HG02970 (cell line): ENCODE measurements at regions not wholly inside any gene's neighbourhood (a gene's known extent, or its start where the extent isn't known, plus 50 kb on each side); places are given as distances from the start of the nearest gene placed in this dataset.

ENCODE experiments used
- ATAC-seq: cut with Tn5 transposase; IDR thresholded peaks from one replicate; pipeline ENCODE4 v1.9.1; 2021; ENCODE audit warnings: mild to moderate bottlenecking, moderate library complexity, moderate number of reproducible peaks; ENCODE audit not compliant: unreplicated experiment, low FRiP score

DNA sequence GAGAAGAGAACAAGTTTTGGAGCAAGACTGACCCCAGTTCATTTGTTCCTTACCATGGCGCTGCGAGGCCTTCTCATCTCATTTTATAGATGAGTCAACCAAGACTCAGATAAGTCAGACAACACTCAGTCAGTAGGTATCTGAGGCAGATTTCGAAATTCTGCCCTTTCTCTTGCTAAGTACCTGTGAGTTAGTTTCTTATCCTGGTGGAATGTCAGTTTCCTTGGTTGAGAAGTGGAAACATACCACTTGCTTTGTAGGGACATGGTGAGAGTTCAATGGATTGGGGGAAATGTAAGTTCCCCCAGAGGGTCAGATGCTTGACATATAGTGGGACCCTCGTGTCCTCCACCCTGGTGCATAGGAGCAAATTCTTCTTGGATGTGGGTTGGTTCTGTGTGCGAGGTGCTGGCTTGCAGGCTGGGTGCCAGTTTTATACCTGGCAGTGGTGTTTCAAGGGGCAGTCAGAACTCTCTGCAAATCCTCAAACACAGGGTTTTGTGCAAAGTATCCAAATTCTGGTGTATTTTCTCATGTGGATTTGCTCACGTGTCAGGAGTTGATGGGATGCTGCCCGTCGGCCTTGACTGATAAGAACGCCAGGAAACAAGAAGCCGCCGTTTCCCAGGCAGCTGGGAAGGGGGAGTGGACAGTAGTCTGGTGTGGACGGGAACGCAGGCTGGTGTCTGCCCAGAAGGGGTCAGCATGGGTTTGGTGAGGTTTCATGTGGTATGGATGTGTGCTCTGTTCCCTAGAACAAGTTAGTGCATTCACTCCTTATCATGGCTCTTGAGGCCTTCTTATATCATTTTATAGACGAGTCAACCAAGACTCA, 61.1 kb upstream of the CIBAR2 start:
- ATAC-seq = no peak

DNA sequence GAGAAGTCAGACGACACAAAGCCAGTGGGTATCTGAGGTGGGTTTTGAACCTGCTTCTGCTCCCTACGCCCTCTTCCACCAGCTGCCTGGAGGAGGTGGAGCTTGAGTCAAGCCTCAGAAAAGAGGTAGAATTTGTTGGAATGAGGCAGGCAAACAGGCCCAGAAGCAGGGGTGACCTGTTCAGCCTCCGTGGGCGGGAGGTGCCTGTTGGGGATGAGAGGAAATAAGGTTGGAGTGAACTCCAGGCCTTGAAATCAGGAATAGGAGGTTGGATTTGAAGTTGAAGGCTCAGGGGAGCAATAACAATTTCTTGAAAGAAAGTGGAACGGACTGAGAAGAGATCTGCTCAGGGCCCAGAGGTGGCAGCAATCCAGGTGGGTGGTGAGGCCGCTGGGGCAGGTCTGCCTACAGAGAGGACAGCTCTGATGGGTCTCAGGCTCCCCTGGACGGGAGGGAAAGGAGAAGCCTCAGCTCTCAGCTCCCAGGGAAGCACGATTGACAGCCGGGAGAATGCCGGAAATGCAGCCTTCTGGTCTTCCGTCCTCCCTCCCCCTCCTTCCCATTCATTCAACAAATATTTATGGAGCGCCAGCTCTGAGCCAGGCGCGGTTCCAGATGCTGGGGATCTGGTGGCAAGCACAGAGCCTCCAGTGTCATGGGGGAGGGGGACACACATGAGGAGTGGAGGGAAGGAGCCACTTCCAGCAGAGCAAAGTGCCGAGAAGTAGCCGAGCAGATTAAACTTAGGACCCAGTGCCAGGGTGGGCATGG, 61.9 kb upstream of the CIBAR2 start:
- ATAC-seq = no peak

DNA sequence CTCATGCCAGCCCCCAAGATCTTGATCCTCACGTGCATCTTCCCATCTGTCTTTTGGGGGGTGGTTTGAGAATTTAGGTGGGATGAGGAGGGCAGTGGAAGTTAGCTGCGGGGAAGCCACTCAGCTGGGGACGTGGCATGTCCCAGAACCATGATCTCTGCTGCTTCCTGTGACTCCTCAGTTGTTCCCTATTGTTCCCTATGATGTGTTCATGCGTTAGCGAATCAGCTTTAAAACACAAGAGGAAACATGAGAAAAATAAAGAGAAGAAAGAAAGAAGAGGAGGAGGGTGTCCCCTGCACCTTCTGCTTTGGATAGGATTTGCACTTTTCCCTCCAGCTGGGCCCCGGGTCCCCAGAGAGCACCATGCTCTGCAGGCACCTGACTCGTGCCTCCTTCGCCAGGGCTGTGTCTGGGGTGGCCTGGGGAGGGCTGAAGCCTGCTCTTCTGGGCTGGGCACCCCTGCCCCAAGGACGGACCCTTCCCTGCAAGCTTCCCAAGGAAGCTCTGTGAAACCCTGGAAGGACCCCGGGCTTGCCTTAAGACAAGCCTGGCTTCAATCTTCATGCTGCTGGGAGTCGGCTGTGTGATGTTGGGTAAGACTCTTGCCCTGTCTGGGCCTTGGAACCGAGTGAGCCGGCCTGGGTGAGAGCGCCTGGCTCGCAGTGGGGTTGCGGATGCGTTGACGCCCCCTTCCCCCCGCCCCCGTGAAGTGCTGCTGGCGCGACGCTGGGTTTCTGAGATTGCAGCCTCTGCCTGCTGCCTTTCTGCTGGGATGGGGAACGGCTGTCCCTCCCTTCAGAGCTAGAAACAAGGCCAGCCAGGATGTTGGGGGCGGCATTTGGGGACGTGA, 62.8 kb upstream of the CIBAR2 start:
- no peak for ATAC-seq

DNA sequence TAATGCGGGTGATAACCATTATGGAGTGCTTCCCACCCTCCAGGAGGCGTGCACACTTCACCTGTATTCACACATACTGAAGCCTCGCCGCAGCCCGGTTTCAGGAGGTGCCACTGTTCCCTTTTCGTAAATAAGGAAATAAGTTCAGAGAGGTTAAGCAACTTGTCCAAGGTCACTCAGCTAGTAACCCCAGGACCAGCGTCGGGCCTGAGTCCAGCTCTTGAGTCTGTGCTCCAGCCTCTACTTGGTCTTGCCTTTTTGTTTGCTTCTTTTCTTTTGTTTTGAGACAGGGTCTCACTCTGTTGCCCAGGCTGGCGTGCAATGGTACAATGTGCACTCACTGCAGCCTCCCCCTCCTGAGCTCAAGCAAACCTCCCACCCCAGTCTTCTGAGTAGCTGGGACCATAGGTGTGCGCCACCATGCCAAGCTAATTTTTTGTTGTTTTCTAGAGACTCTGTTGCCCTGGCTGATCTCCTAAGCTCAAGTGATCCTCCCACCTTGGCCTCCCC, 63.5 kb upstream of the CIBAR2 start:
- no peak for ATAC-seq

DNA sequence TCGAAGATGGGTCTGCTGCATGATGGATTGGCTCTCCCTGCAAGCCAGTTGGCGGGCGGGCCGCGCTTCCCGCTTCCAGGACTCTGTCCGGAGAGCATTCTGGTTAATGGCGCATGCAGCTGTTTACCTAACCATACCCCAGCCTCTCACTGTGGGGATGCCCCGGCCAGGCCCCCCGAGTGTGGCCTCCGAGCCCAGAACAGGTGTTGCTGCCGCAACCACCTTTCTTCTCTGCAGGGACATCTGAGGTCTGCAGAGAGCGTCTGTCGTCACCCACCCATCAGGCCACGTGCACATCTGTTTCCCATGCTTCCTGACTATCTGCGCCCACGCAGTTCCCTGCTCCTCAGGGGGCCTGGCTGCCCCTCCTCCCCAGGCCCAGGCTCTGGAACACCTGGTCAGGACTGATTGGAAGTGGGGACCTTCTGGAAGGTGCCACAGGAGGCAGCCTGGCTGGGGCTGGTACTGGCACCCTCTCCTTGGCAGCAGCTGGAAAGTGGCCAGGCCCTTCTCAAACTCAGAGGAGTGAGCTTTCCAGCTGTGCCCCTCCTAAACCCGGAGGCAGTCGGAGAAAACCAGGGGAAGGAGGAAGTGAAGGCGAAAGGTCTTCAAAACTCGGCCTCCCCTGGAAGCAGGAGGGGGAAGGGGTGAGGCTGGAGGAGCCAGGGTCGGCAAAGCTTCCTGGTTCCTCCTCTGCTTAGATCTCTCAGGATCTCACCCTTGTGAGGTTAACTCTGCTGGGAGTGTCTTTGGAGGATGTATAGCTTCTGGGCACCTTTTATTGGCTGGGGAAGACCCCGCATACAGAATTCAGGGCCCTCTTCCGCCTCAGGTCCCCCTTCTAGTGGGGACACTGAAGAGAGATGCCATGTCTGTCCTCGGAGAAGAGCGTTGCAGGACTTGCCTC, 64.5 kb upstream of the CIBAR2 start:
- ATAC-seq = no peak

DNA sequence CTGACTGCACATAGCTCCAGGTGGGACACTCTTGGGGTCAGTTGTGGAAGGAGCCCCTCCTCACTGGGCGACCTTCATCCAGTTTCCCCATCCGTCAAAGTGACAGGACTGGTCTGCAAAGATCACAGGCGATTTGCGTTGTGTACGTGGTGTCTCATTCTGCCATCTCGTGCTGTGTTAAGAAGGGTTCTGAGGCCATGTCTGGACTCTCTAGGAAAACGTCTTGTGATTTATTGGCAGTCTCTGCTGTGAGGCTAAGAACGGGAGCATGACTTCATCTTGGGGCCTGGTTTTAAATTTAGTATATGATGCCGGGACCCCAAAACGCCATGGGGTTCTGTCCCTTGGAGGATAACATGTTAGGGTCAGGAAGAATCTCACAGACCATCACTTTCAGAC, 65.2 kb upstream of the CIBAR2 start:
- no peak for ATAC-seq

DNA sequence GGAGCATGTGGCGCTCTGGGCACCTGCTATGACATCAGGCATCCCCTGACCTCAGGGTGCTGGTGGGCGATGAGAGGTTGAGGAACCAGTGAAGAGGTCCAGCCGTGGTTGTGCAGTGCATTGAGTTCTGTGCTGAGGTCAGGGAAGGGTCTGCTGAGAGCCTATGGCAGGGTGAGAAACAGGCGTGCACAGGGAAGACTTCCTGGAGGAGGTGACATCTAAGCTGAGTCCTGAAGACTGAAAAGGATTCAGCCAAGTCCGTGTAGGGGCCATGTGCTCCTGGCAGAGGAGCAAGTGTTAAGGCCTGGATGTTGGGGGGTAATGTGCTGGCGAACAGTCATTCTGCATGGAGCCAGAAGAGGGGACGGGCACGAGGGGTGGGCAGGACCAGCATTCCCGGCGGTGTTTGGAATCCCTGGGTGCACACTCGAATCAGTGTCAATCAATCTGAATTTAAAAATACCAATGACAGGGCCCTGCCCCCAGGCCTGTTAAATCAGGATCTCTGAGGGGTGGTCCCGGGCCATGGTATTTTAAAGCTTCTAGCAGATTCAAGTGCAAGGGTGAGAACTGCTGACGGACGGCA, 65.8 kb upstream of the CIBAR2 start:
- ATAC-seq = no peak

DNA sequence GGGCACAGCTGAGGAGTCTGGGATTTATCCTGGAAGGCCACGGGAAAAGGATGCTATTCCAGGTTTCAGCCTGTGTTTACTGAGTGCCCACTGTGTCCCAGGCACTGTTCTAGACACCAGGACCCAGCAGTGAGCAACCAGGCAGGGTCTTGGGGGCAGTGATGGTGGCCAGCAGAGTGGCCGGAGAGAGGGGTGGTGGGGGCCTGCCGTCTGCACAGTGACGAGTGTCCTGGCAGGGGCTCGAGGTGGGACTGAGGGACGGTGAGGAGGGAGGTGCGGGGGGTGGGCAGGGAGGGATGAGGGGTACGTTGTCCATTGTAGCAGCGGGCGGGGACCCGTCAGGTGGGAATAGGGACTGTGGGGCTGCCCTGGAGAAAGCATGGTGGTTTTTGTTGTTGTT, 66.3 kb upstream of the CIBAR2 start:
- ATAC-seq = no peak

DNA sequence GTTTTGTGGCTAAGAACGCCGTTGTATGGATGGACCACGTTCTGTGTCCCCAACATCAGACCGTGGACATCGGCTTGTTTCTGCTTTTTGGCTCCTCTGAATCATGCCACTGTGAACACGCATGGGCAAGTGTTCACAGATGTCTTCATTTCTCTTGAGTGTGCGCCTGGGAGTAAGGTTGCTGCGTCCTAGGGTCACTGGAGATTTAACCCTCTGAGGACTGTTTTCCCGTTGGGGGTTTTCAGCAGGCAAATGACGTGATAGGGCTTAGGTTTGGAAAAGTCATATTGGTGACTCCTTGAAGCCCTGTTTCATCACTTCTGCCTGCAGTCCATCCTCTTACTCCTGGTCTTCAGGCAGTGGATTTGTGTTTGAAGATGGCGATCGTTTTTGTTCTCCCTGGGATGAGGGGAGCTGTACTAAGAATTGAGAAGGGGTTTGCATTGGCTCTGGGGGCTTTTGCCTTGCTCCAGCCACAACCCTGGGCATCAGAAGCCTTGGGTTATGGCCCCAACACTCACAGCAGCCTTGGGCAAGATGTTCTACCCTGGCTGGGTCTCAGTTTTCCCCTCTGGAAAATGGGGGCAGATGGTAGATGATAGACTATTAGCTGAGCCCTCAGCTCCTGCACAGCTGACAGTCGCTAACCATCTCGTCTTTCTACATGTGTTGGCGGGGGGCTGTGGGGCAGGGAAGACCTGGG, 67.2 kb upstream of the CIBAR2 start:
- no peak for ATAC-seq

DNA sequence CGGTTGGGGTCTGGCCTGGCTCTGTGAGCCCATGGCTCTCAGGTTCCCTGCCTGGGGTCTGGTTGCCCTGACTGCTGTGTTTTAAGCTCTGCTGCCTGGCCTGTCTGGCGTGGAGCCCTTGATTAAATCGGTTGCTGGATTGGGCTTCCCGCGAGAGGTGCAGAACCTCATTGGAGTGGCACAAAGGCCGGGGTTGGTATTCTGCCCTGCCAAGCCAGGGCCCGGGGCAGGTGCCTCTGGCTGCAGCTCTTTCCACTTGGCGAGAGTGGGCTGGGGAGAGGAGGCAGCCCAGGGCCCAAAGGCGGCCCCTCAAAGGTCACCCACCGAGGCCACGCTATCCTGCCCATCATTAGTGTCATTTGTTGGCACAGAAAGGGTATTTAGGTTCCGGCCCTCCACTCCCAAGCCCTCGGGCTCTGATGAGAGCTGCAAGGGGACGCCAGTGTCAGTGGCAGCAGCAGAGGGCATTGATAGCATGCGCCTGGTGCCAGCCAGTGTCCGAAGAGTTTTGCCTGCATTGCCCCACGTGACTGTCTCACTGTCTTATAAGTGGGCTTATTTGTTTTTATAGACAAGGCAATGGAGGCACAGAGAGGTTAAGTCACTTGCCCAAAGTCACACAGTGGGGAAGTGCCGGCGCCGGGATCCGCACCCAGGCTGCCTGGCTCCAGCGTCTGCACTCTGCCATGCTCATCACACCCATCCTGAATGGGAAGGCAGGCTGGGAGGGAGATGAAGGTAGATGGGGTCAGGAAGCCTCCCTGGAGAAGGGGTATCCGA, 68.0 kb upstream of the CIBAR2 start:
- no peak for ATAC-seq

DNA sequence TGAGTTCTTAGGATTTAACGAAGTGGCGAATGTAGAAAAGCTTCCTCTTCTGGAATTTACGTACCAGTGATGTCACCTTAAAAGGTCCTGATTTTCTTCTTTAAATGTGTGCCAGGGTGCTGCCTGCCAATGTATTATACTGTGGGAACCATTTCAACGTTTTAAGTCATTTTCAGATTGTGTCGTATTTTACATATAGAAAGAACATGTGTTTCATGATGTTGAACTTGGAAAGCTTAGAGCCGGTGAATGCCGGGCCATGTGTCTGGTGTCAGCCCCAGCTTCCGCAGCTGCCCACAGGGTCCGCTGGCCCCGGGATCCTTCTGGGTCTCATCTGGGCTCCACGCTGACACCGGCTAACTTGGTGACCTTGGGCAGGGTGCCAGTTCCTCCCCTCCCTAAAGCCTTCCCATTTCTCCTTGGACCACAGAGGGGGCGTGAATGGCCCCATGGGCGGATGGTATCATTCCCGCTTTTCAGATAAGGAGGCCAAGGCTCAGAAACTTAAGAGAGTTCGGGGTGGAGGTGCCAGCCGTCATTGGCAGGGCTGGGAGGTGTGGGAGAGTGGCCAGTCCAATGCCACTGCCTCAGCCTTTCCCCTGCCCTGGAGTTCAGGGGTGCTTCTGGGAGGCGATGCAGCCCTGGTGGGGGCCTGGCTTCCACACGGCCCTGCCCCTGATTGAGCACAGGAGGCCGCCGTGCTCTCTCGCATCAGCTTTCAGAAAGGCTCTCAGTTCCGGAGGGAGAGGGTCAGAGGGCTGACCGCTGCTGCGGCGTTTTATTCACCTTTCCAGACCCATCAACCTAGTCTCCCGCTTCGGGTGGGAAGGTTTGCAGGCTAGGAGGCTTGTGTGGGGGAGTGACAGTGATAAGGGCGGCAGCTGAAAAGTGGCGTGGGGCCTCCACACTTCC, 68.8 kb upstream of the CIBAR2 start:
- no peak for ATAC-seq

DNA sequence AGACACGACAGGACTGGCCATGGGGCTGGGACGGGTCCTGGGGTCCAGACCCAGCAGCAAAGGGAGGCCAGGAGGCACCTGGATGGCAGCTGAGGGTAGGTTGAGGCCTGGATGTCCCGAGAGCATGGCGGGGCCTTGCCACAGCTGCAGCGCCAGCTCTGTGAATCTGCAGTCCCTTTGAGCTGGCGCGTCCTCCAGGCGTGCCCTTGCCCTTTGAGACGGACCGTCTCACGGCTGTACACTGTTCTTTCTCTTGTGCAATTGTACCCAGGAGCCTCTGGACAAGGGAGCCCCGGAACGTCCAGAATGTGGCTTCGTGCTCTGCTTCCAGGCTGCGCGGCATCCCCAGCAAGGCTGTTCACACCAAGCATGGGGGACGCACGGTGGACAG, 69.5 kb upstream of the CIBAR2 start:
- ATAC-seq = no peak

DNA sequence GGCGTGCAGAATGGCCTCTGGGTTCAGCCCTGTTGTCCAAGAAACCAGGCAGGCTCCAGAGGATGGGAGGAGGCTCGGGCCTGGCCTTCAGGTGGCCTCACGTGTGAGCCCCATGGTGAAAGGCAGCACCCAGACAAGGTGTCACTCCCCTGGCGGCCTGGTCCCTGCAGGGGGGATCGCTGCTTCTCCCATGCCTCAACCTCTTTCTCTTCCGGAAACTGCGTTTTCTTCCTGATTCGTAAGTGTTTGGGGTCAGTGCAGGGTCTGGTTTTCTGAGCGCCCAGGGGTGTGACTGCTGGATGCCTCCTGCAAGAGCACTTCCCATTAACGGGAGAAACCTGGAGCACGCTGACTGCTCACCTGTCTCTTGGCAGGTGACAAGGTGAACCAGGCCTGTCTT, 70.0 kb upstream of the CIBAR2 start:
- ATAC-seq = no peak

DNA sequence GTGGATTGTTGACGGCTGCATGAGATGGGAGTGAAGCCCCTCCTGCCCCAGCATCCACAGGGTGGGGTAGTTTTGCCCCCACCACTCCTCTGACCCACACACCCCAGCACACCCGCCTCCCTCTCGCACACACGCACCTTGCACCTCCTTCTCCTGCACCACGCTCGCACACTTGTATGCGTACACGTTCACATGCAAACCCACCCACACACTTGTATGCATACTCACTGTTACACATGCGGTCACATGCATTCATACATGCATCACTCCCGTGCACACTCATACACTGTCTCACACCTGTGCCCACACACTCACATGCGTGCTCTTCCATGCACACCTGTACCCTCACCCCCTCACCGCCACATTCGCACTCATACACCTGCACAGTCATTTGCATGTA, 70.5 kb upstream of the CIBAR2 start:
- no peak for ATAC-seq

DNA sequence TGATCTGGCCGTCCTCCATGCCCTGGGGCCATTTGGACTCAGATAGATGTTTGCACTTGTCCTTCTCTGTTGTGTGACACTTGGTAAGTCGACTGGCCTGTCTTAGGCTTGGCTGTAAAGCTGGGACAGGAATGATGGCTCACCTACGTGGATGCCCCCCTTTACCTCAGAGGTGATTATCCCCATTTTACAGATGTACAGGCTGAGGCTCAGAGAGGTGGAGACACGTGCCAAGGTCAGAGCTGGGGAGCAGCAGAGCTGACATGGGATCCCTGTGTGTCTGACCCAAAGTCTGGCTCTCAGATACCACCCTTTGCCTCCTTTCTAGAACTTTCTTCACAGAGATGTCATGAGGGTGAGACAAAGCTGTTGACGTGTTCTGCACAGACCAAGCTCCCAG, 71.3 kb upstream of the CIBAR2 start:
- ATAC-seq = no peak

DNA sequence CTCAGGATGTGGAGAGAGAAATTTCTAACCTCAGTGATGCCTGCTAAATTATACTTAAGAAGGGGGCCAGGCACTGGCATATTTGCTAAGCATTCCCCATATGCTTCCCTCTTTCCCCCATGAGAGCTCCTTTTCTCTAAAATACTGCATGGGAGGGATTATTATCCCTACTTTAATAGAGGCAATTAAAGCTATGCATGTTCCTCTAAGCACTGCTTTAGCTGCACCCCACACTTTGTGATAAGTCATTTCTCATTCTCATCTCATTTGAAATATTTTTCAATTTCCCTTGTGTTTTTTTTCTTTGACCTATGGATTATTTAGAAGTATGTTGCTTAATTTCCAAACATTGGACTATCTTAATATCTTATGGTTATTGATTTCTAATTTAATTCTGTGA, 72.1 kb upstream of the CIBAR2 start:
- ATAC-seq = no peak
